GM18526 (cell line): ENCODE measurements at regions not wholly inside any gene's neighbourhood (a gene's known extent, or its start where the extent isn't known, plus 50 kb on each side); places are given as distances from the start of the nearest gene placed in this dataset.

Source experiments
- POLR2A ChIP-seq: IDR thresholded peaks from 3 replicates; pipeline ENCODE4 v1.6.1; 2011; ENCODE audit not compliant: insufficient read length; ENCODE audit errors: extremely low read depth

DNA sequence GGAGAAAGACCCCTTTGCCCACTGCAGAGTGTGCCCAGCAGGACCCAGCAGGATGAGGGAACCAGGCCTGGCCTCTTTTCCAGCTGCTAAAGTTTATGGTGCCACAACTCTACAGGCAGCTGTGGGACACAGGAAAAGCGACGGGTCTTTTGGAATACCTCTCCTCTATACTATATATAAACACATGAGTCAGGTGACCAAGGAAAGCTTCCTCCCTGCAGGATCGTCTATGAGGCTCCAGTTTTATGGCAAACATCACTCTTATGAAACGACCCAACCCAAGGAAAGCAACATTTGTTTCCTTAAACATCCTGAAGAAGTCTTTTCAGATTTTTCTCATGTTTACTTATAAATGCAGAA, 102.8 kb upstream of the AKIP1 start:
- no peak for TF ChIP-seq POLR2A

DNA sequence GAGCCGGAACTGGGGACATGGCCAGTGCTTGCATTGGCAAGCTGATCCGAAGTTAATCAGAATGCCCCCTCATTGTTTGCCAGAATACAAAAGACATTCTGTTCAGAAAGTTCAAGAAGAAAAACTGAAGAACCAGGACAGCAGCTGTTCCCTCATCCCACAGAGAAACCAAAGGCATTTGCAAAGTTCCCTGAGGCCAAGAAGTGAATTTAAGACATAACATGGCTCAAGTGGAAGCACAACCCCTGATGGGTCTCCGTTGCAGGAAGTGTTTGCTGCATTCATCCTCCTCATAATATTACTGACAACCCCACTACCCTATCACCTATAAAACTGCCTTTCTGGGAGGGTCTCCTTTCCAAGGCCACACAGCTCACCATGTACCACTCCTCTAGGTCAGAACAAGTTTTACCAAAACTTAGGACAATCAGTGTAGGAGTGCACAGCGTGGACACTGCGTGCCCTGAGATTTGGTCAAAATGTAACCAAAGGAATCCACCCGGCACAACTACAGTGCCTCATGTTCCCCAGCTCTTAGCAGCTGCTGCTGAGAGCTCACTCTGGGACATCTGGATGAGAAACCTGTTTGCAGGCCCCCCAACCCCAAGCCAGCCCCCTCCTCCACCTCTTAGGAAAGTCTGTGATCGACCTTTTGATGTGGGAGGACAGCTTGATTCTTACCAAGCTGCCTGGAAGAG, 101.6 kb upstream of the AKIP1 start:
- no peak for TF ChIP-seq POLR2A

DNA sequence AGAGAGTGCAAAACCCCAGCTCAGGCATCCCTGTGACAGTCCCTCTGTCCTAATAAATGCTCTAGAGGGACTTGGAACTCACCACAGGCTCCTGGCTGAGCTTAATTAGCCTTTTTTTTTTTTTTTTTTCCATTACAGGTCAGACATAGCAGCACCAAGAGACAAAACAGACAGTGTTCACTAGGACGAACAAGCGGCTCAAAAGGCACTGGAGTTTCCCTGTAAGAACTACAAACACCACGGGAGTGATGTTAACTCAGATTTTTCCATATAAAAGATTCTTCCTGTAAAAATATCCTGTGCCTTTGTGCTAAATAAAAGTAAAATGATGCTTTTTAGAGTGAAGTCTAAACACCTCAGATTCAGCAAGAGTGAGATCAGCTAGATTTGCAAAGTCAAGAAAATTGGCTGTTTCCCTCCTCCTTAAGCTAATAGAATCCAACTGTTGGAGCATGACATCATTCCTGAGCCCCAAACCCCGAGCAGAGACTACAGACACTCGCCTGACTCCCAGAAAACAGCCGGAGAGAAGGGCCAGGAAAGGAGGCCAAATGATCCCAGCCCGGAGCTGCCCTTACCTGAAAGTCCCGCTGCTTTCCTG, 101.0 kb upstream of the AKIP1 start:
- no peak for TF ChIP-seq POLR2A

DNA sequence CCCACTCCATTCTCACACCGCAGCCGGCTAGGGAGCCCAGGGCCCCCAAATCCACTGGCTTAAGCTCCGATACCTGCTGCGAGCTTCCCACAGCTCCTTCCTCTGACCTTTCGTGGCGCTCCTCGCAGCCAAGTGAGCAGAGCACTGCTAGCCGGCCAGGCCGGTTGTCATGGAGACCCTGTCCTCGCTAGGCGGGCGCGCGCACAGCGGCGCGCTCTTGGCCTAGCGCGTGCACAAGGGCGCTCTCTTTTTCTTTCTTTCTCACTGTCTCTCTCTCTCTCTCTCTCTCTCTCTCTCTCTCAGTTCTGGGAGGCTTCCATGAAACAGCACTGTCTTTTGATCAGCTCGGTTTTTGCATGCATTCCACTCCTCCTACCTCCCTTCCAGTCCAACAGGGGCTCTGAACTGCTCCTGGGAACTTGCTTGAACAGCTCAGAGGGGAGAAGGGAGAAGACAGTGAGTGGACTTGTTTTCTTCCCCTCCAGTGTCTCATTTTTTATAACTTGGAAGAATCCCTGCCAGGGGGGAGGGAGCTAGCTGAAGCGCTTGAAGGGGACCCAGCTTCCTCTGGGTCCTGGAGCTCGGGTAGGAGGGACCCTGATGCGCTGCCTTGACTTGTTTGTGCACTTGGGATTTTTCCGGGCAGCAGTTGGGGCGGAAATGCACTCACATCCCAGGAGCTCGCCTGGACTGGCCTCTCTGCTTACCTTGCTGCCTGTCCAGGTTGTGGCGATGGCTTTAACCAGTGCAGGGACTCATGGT, 100.3 kb upstream of the AKIP1 start:
- no peak for TF ChIP-seq POLR2A

DNA sequence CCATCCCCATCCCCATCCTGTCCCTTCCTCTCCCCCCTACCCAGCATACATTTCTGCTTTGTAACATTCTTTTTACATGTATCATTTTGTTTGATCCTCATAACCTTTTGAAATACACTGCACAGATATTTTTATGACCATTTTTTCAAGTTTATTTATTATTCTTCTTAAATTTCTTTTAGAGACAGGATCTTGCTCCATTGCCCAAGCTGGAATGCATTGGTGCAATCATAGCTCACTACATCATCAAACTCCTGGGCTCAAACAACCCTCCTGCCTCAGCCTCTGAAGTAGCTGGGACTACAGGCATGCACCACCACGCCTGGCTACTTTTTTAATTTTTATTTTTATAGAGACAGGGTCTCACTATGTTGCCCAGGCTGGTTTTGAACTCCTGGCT, 99.4 kb upstream of the AKIP1 start:
- no peak for TF ChIP-seq POLR2A

DNA sequence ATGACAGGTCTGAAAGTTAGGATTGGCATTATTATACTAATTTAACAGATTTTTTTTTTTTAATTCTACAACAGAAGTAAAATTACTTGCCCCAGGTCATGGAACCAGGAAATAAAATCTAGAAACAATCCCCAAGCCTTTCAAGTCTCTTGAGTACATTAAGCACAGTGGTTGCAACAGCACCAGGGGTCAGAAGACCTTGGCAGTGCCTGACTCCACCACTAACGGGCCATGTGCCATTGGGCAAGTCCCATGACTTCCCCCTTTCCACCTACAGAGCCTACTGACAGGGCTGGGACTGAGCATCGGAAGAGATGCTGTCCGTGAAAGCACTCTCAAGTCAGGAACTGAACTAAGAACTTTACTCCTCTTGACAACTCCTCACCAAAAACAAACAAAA, 98.6 kb upstream of the AKIP1 start:
- no peak for TF ChIP-seq POLR2A

DNA sequence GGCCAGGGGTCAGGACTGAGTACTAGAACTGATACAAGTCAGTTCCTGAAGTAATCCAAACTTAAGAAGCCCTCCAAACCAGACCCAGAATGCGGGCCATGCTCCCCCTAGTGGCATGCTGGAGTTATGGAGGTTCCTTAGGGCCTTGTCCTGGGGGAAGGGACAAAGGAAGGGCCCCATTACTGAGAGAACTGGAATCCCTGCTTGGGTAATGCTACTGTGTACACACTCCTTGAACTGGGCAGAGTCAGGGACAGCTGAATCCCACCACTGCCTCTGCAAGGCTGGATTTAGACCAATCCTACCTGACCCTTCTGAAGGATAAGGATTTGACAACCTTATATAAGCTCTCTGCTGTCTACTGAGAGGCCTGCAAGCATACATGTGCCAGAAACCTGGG, 97.3 kb upstream of the AKIP1 start:
- TF ChIP-seq POLR2A, result no peak

DNA sequence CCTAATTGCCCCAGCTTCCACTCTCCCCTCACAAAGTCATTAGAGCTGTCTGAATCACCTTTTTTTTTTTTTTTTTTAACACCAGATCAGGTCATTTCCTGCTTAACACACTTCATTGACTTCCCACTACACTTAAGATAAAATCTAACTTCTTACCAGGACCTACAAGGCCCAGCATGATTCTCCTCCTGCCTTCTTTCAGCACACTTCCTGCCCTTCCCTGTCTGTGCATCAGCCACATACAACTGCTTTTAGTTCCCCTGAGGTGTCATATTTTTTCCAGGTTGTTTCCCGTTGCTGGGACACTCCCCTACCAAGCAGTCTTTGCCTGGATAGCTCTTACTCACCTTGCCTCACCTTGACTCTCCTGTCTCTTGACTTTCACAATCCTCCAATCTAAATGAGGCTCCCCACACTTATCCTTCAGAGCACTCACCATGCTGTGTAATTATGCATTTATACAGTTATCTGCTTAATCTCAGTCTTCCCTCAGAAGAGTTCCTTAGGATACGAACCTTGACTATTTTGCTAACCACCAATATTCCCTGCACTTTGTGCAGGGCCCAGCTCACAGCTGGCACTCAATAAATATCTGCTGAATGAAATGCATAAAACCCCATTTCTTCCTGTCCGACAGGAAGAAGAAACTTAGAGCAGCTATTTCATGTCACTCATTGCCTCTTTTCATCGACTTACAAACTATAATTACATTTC, 96.6 kb upstream of the AKIP1 start:
- no peak for TF ChIP-seq POLR2A

DNA sequence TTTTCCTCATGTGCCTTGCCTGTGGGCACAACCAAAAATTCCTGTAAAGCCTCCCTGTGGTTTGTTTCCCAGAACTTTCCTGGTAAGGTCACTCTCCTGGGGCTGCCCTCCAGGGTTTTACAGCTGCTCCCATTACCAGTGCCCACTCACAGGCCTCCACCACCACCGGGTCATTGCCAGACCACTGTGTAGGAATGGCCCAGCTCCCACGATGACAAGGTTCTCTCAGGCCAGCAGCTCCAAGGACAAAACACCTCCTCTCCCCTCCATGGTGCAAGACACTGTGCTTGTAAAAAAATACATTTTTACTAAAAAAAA, 96.1 kb upstream of the AKIP1 start:
- TF ChIP-seq POLR2A, result no peak

DNA sequence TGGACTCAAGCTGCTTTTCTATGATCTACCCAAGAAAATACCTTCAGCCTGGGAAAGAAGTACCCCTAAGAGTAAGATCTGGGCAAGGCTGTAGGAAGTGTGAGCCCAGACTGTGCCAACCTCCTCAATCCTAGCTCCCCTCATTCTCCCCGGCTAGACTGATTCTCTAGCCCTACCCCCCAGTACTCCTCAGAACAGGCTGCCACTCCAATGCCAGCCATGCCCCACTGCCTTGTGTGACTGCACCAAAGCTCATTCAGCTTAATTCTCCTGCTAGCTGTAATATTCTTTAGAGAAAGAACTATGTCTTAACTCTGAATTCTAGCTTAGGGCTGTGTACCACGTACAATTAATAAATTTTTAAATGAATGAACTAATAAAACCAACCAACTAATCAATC, 92.6 kb upstream of the AKIP1 start:
- TF ChIP-seq POLR2A, result no peak

DNA sequence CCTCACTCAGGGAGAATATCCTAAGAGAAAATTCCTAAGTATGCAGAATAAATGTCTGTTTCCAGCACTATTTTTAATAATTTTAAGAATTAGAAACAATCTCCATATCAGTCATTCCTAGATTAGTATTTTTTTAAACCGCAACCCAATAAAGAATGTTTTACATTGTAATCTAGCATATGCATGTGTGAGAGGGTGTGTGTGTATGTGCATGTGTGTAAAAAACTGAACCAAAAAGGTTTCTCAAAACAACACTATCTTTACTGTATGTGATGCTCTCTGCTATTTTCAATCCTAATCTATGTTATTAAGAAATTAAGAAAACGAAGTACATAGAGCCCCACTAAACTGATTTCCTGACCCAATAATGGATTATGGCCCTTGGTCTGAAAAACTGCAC, 90.6 kb upstream of the AKIP1 start:
- TF ChIP-seq POLR2A, result no peak

DNA sequence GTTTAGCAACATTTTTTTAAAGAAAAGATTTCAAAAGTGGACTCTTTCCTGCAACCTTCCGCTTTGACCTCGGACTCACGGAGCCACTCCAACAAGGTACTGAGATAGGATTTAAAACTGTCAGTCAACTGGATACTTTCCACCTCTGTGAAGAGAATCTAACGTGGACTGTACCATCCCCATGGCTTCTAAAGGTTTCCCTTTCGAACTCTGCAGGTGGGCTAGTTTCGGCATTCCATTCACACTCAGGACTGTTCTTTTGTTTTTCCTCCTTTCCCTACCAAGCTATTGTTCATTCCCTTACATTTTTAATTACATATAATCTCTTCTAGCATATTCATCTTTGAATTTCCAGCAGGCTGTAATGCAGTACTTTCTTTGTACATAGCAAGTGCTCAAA, 88.5 kb upstream of the AKIP1 start:
- TF ChIP-seq POLR2A, result no peak

DNA sequence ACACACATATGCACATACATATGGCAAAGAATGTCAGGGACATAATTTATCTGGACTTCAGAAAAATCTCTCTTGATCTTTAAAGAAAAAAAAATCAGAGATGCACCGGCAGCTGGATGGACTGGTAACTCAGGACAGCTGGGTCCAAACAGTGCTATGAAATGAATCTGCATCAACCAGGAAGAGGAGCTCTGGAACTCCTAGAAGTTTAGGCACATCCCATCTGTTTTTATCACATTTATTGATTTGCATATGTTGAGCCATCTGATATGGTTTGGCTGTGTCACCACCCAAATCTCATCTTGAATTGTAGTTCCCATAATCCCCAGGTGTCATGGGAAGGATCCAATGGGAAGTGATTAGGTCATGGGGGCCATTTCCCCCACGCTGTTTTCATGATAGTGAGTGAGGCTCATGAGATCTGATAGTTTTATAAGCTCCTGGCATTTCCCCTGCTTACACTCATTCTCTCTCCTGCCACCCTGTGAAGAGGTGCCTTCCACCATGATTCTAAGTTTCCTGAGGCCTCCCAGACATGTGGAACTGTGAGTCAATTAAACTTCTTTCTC, 87.7 kb upstream of the AKIP1 start:
- TF ChIP-seq POLR2A, result no peak

DNA sequence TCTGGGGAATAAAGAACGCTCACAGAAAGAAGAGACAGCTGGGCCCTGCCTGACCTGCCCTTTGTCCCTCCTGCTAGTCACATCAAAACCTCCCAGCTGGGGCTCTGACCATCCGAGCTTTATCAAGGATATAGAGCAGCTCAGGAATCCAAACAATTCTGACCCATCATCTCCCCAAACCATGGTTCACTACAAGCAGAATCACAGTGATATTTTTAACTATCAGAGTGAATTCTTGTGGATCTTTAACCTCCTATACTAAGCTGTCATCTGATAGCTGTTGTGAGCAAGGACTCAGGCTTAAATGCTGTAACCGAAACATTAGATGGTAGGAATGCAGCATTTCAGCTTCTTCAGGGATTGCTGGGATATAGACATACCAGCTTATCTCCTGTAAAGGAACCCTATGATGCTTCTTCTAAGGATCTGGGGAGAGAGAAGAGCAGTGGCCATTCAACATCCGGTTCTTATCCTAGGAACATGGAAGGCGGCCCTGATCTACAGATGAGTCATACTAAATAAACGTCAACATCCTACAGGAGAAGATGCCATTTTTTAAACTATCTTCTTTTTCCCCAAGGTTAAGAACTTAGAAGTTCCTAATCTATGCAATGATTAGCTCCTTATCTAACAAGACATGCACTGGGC, 84.7 kb upstream of the AKIP1 start:
- no peak for TF ChIP-seq POLR2A

DNA sequence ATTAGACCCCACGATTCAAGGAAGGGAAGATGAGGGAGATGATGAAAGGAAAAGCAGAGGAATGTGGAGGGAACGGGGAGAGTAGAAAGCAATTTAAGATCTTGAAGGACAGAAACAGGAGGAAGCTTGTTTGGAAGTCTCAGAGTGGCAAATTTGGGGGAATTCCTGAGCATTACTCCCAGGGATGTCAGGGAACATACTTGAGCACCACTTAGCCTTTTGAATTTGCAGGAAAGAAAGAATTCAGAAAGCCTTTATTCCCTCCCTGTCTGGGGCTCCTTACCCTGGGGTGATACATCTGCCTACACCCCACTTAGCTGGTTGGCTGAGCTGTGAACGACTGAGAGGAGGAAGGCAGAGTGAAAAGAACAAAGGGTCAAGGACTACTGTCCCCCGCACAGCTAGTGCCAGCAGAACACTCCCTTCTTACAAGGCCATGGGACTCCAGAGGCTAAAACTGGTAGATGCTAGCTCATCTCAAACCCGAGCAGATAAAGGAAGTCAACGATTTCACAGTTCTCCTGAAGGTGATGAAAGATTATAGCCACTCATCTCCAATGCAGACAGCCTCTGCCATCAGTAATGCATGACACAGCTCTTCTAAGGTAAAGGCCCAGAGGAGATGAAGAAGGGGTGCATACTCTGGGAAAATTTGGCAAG, 84.0 kb upstream of the AKIP1 start:
- no peak for TF ChIP-seq POLR2A
